ENCODE measurements at regions not wholly inside any gene's neighbourhood (a gene's known extent, or its start where the extent isn't known, plus 50 kb on each side); places are given as distances from the start of the nearest gene placed in this dataset.
A peak's percentile ranks its signal among the peaks of the same experiment; 100 is the strongest.

DNA sequence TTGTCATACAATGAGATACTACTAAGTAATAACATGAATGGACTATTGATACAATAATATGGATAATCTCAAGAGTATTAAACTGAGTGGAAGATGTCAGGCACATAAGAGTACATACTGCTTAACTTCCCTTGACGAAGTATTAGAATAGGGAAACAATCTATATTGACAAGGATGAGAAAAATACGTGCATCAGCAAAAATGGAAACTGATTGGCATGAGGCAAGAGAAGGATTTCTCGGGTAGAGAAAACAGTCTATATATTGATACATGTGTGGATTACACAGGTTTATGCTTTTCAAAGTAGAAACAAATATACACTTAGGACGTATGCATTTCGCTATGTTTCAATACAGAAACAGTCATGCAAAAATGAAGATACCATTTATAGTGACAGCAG lies 57.4 kb downstream of the PRR20E start:
- Histone ChIP-seq H3K27ac (ENCODE audit: low read depth, low read length) (no peak overlapping the region), H3K4me1 (ENCODE audit: control insufficient read depth, insufficient read depth, low read length) (no peaks in the 10 kb centered on the region), H3K27me3 (ENCODE audit: control insufficient read depth, insufficient read depth, low read length) (no peaks in the 10 kb centered on the region), H3K4me3 (ENCODE audit: low read depth, low read length) (no peak overlapping the region), H3K9me3 (ENCODE audit: control insufficient read depth, insufficient read depth, low read length) (no peaks in the 10 kb centered on the region), H3K36me3 (ENCODE audit: control insufficient read depth, insufficient read depth, low read length) (no peaks in the 10 kb centered on the region)
- DNase-seq (ENCODE audit: low read depth in 4 of 6, low spot score in 6 of 6), result no peak
- WGBS (ENCODE audit: insufficient coverage), result no CpG with 5 or more reads among the region's 5 CpGs

DNA sequence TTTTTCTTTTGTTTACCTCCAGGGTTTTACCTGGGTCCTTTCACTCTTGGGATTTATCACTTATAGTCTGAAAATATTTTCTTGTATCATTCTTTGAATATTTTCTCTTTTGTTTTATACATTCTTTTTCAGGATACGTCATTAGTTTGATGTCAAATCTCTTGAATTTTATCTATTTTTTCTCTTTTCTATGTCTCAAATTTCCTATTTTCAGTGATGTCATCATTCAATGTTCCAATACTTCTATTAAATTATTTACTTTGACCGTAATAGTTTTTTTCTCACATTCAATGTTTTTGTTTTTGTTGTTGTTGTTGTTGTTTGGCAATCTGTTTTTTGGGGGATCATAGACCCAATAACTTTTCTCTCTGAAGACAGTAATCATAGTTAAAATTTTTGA lies 83.5 kb downstream of the PRR20E start:
- Histone ChIP-seq H3K9me3 (ENCODE audit: control insufficient read depth, insufficient read depth, low read length) (no peaks in the 10 kb centered on the region), H3K4me1 (ENCODE audit: control insufficient read depth, insufficient read depth, low read length) (no peaks in the 10 kb centered on the region), H3K4me3 (ENCODE audit: low read depth, low read length) (no peak overlapping the region), H3K27ac (ENCODE audit: low read depth, low read length) (no peak overlapping the region), H3K36me3 (ENCODE audit: control insufficient read depth, insufficient read depth, low read length) (no peaks in the 10 kb centered on the region), H3K27me3 (ENCODE audit: control insufficient read depth, insufficient read depth, low read length) (no peaks in the 10 kb centered on the region)
- WGBS (ENCODE audit: insufficient coverage), result no CpG with 5 or more reads among the region's 2 CpGs
- DNase-seq (ENCODE audit: low read depth in 4 of 6, low spot score in 6 of 6), result no peak

GRCh38 chr13:57253551-57253950 lies 86.6 kb downstream of the PRR20E start:
- H3K4me1 ChIP-seq (ENCODE audit: control insufficient read depth, insufficient read depth, low read length), result no peaks in the 10 kb centered on the region
- H3K36me3 ChIP-seq (ENCODE audit: control insufficient read depth, insufficient read depth, low read length), result no peaks in the 10 kb centered on the region
- no peaks in the 10 kb centered on the region for H3K27me3 ChIP-seq (ENCODE audit: control insufficient read depth, insufficient read depth, low read length)
- peak in 1 of 6 donors; percentile 35 for DNase-seq (ENCODE audit: low read depth in 4 of 6, low spot score in 6 of 6)
- no peak overlapping the region for H3K4me3 ChIP-seq (ENCODE audit: low read depth, low read length)
- H3K27ac ChIP-seq (ENCODE audit: low read depth, low read length), result no peak overlapping the region
- H3K9me3 ChIP-seq (ENCODE audit: control insufficient read depth, insufficient read depth, low read length), result no peaks in the 10 kb centered on the region
- 100% methylated on average over 1 of the region's 2 CpGs for WGBS (ENCODE audit: insufficient coverage)

GRCh38 chr13:57264965-57265364 lies 98.0 kb downstream of the PRR20E start:
- no peak overlapping the region for H3K27ac ChIP-seq (ENCODE audit: low read depth, low read length)
- H3K4me3 ChIP-seq (ENCODE audit: low read depth, low read length), result no peak overlapping the region
- no peaks in the 10 kb centered on the region for H3K9me3 ChIP-seq (ENCODE audit: control insufficient read depth, insufficient read depth, low read length)
- H3K36me3 ChIP-seq (ENCODE audit: control insufficient read depth, insufficient read depth, low read length), result no peaks in the 10 kb centered on the region
- no peaks in the 10 kb centered on the region for H3K27me3 ChIP-seq (ENCODE audit: control insufficient read depth, insufficient read depth, low read length)
- H3K4me1 ChIP-seq (ENCODE audit: control insufficient read depth, insufficient read depth, low read length), result no peaks in the 10 kb centered on the region
- DNase-seq (ENCODE audit: low read depth in 4 of 6, low spot score in 6 of 6), result no peak

DNA sequence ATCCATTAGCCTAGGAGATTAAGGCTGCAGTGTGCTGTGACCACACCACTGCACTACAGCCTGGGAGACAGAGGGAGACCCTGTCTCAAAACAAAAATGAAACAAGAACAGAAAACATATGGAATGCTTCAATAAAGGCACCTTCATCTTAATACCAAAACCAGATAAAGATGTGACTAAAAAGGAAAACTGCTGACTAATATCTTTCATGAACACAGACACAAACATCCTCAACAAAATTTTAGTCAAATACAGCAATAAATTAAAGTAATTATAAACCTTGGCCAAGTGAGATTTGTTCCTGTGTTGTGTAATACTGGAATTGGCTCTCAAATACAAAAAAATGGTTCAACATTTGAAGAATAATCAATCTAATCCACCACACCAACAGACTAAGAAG lies 103.5 kb downstream of the PRR20E start:
- DNase-seq (ENCODE audit: low read depth in 4 of 6, low spot score in 6 of 6), result no peak
- Histone ChIP-seq H3K9me3 (ENCODE audit: control insufficient read depth, insufficient read depth, low read length) (no peaks in the 10 kb centered on the region), H3K36me3 (ENCODE audit: control insufficient read depth, insufficient read depth, low read length) (no peaks in the 10 kb centered on the region)

GRCh38 chr13:57286511-57287098 lies 119.6 kb downstream of the PRR20E start:
- H3K9me3 ChIP-seq (ENCODE audit: control insufficient read depth, insufficient read depth, low read length), result no peaks in the 10 kb centered on the region
- H3K27ac ChIP-seq (ENCODE audit: low read depth, low read length), result no peak overlapping the region
- no peaks in the 10 kb centered on the region for H3K27me3 ChIP-seq (ENCODE audit: control insufficient read depth, insufficient read depth, low read length)
- H3K36me3 ChIP-seq (ENCODE audit: control insufficient read depth, insufficient read depth, low read length), result no peaks in the 10 kb centered on the region
- H3K4me1 ChIP-seq (ENCODE audit: control insufficient read depth, insufficient read depth, low read length), result no peaks in the 10 kb centered on the region
- 96% methylated on average over 45 of the region's 49 CpGs for WGBS (ENCODE audit: insufficient coverage)
- no peak for DNase-seq (ENCODE audit: low read depth in 4 of 6, low spot score in 6 of 6)
- H3K4me3 ChIP-seq (ENCODE audit: low read depth, low read length), result no peak overlapping the region

More for the DNA sequence above, 103.5 kb downstream of the PRR20E start:
- no peak overlapping the region for H3K4me3 ChIP-seq (ENCODE audit: low read depth, low read length)
- no peaks in the 10 kb centered on the region for H3K4me1 ChIP-seq (ENCODE audit: control insufficient read depth, insufficient read depth, low read length)
- H3K27ac ChIP-seq (ENCODE audit: low read depth, low read length), result no peak overlapping the region
- H3K27me3 ChIP-seq (ENCODE audit: control insufficient read depth, insufficient read depth, low read length), result no peaks in the 10 kb centered on the region

GRCh38 chr13:57302604-57303003 lies 135.6 kb downstream of the PRR20E start:
- no peak for DNase-seq (ENCODE audit: low read depth in 4 of 6, low spot score in 6 of 6)
- WGBS (ENCODE audit: insufficient coverage), result no CpG with 5 or more reads among the region's 1 CpG
- Histone ChIP-seq H3K4me3 (ENCODE audit: low read depth, low read length) (no peak overlapping the region), H3K27me3 (ENCODE audit: control insufficient read depth, insufficient read depth, low read length) (no peaks in the 10 kb centered on the region), H3K9me3 (ENCODE audit: control insufficient read depth, insufficient read depth, low read length) (no peaks in the 10 kb centered on the region), H3K4me1 (ENCODE audit: control insufficient read depth, insufficient read depth, low read length) (no peaks in the 10 kb centered on the region), H3K27ac (ENCODE audit: low read depth, low read length) (no peak overlapping the region), H3K36me3 (ENCODE audit: control insufficient read depth, insufficient read depth, low read length) (no peaks in the 10 kb centered on the region)

DNA sequence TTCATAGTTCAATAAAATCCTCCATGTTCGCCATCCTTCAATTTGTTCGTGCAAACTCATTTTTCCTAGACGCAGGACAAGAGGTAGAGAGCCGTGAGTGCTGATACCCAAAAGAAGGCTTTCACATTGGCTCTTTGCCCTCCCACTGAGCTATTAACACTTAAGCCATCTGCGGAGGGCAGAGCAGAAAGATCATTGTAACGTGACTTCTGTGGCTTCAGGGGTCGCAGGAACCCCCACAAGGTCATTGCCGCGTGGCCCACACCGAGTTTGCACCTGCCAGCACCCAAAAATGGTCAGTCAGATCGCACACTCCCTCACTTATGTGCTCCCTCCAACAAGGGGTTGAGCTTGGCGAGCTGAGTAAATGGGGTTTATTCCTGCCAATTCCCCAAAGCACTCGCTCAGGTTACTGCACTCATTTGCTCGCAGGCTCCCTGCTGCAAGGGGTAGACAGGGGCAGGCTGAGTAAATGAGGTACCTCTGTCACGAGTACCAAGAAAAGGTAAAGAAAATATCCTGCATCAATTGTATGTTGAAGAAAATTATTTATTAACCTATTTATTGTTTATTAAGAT lies 144.1 kb downstream of the PRR20E start:
- H3K9me3 ChIP-seq (ENCODE audit: control insufficient read depth, insufficient read depth, low read length), result no peaks in the 10 kb centered on the region
- no peak overlapping the region for H3K4me3 ChIP-seq (ENCODE audit: low read depth, low read length)
- DNase-seq (ENCODE audit: low read depth in 4 of 6, low spot score in 6 of 6), result no peak
- H3K27ac ChIP-seq (ENCODE audit: low read depth, low read length), result no peak overlapping the region
- WGBS (ENCODE audit: insufficient coverage), result 89% methylated on average over 11 of the region's 15 CpGs
- no peaks in the 10 kb centered on the region for H3K4me1 ChIP-seq (ENCODE audit: control insufficient read depth, insufficient read depth, low read length)
- H3K36me3 ChIP-seq (ENCODE audit: control insufficient read depth, insufficient read depth, low read length), result no peaks in the 10 kb centered on the region
- no peaks in the 10 kb centered on the region for H3K27me3 ChIP-seq (ENCODE audit: control insufficient read depth, insufficient read depth, low read length)

GRCh38 chr13:57314897-57315520 lies 148.0 kb downstream of the PRR20E start:
- no peak for DNase-seq (ENCODE audit: low read depth in 4 of 6, low spot score in 6 of 6)
- Histone ChIP-seq H3K27me3 (ENCODE audit: control insufficient read depth, insufficient read depth, low read length) (no peaks in the 10 kb centered on the region), H3K9me3 (ENCODE audit: control insufficient read depth, insufficient read depth, low read length) (no peaks in the 10 kb centered on the region), H3K27ac (ENCODE audit: low read depth, low read length) (no peak overlapping the region), H3K4me3 (ENCODE audit: low read depth, low read length) (no peak overlapping the region), H3K36me3 (ENCODE audit: control insufficient read depth, insufficient read depth, low read length) (no peaks in the 10 kb centered on the region), H3K4me1 (ENCODE audit: control insufficient read depth, insufficient read depth, low read length) (no peaks in the 10 kb centered on the region)
- 100% methylated on average over 3 of the region's 6 CpGs for WGBS (ENCODE audit: insufficient coverage)

DNA sequence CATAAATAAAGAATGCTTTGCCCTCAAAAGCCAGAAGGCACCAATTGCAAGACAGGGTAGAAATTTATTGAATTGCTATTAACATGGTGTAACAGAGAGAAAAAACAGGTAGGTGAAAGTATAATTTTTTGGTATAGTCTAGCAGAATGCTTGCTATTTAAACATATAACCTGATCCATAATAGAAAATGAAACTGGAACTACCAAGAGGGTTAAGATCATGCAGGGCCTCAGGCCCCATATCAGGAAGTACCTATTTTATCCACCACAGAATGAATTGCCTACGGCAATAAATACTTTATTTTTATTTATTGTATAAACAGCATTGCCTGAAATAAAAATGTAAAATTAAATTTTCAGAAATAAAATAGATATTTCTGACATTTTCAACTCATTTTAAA lies 159.5 kb downstream of the PRR20E start:
- Histone ChIP-seq H3K27ac (ENCODE audit: low read depth, low read length) (no peak overlapping the region), H3K4me3 (ENCODE audit: low read depth, low read length) (no peak overlapping the region), H3K9me3 (ENCODE audit: control insufficient read depth, insufficient read depth, low read length) (no peaks in the 10 kb centered on the region), H3K27me3 (ENCODE audit: control insufficient read depth, insufficient read depth, low read length) (no peaks in the 10 kb centered on the region), H3K36me3 (ENCODE audit: control insufficient read depth, insufficient read depth, low read length) (no peaks in the 10 kb centered on the region), H3K4me1 (ENCODE audit: control insufficient read depth, insufficient read depth, low read length) (no peaks in the 10 kb centered on the region)
- DNase-seq (ENCODE audit: low read depth in 4 of 6, low spot score in 6 of 6), result no peak
- no CpG with 5 or more reads among the region's 1 CpG for WGBS (ENCODE audit: insufficient coverage)
